BJ (cell line): ENCODE measurements at regions not wholly inside any gene's neighbourhood (a gene's known extent, or its start where the extent isn't known, plus 50 kb on each side); places are given as distances from the start of the nearest gene placed in this dataset.

Experiments used
- CTCF ChIA-PET: fragments of 350-600 bp; formaldehyde crosslinking; extraction: SDS; loops from one replicate; lab custom pipeline; 2021; ENCODE audit warnings: antibody characterized with exemption, inconsistent platforms; lab: Yijun Ruan, JAX
- POLR2A ChIA-PET: fragments of 300-600 bp; sonication (Branson Sonifier 250); formaldehyde crosslinking; extraction: SDS; loops from one replicate; lab custom pipeline; 2021; ENCODE audit warnings: antibody characterized with exemption; lab: Charles Lee
- DNase-seq: peaks from one replicate; pipeline ENCODE4 v3.0.0-alpha.2; 2011; ENCODE audit warnings: low read depth
- H3K27me3 ChIP-seq: 2 replicates; pipeline ENCODE4 v1.6.0; 2011; ENCODE audit warnings: low read length; ENCODE audit not compliant: control insufficient read depth, insufficient read depth
- H3K36me3 ChIP-seq: 2 replicates; pipeline ENCODE4 v1.5.1; 2011; ENCODE audit warnings: low read length; ENCODE audit not compliant: control insufficient read depth, insufficient read depth
- H3K4me3 ChIP-seq: 2 replicates; pipeline ENCODE4 v1.5.1; 2011; ENCODE audit warnings: low read depth, mild to moderate bottlenecking, control low read depth, low read length
- CTCF ChIP-seq: IDR thresholded peaks from 2 replicates; pipeline ENCODE4 v1.5.1; 2011; ENCODE audit warnings: low read depth, mild to moderate bottlenecking, control low read depth, inconsistent platforms, low read length, moderate library complexity; ENCODE audit not compliant: insufficient read depth

GRCh38 chr12:97316321-97316720 is 146.3 kb upstream of the RMST start:
- no peak for TF ChIP-seq CTCF
- Histone ChIP-seq H3K4me3 (no peak overlapping the region), H3K36me3 (no peaks in the 10 kb centered on the region), H3K27me3 (no peaks in the 10 kb centered on the region)
- ChIA-PET POLR2A (no interaction called here), CTCF (no interaction called here)
- no peak for DNase-seq

DNA sequence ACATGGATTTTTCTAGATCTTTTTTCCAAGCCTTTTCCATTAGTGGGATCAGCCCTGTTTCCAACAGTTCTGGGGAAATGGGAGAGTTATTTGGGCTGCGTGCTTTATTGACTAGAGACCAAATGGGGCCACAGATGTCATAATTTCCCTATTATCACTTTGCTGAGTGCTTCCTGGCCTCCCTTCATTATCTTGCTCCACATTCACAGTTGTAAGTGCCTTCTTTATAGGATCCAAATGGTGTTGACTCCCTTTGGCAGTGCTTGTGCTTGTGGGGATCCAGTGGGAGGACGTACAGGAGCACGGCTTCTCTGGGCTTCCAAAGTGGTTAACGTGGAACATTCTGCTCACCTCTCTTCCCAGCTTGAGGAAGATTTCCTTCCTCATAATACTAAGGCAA is 141.0 kb upstream of the RMST start:
- H3K36me3 ChIP-seq, result no peaks in the 10 kb centered on the region

GRCh38 chr12:97322388-97322787 is 140.2 kb upstream of the RMST start:
- Histone ChIP-seq H3K27me3 (no peaks in the 10 kb centered on the region), H3K36me3 (no peaks in the 10 kb centered on the region), H3K4me3 (no peak overlapping the region)
- ChIA-PET POLR2A (no interaction called here), CTCF (no interaction called here)
- TF ChIP-seq CTCF, result no peak
- DNase-seq, result no peak

More for the DNA sequence above, 141.0 kb upstream of the RMST start:
- CTCF ChIA-PET, result no interaction called here
- no peak for TF ChIP-seq CTCF
- no peaks in the 10 kb centered on the region for H3K27me3 ChIP-seq
- POLR2A ChIA-PET, result no interaction called here
- DNase-seq, result no peak
- no peak overlapping the region for H3K4me3 ChIP-seq

GRCh38 chr12:97323154-97323553 is 139.4 kb upstream of the RMST start:
- POLR2A ChIA-PET, result no interaction called here
- no peaks in the 10 kb centered on the region for H3K36me3 ChIP-seq

GRCh38 chr12:97324471-97324870 is 138.1 kb upstream of the RMST start:
- ChIA-PET POLR2A (no interaction called here), CTCF (interaction anchor here (1.5 kb wide), 1 partner anchor 16 kb away, joined by 4 read pairs; no protein-coding TSS in a partner anchor)
- H3K4me3 ChIP-seq, result no peak overlapping the region
- no peak for DNase-seq
- TF ChIP-seq CTCF, result no peak
- no peaks in the 10 kb centered on the region for H3K36me3 ChIP-seq
- H3K27me3 ChIP-seq, result no peaks in the 10 kb centered on the region

More at GRCh38 chr12:97323154-97323553, 139.4 kb upstream of the RMST start:
- CTCF ChIA-PET, result interaction anchor here (1.5 kb wide), 1 partner anchor 14 kb away, joined by 4 read pairs; no protein-coding TSS in a partner anchor
- no peak for DNase-seq
- no peaks in the 10 kb centered on the region for H3K27me3 ChIP-seq
- no peak overlapping the region for H3K4me3 ChIP-seq
- no peak for TF ChIP-seq CTCF
